Breast epithelium (tissue), 3 donors: ENCODE measurements at regions not wholly inside any gene's neighbourhood (a gene's known extent, or its start where the extent isn't known, plus 50 kb on each side); places are given as distances from the start of the nearest gene placed in this dataset.

Experiments used
- POLR2A ChIP-seq: fragments of 450-650 bp; IDR thresholded peaks from one replicate; pipeline ENCODE4 v1.6.1; 2016; ENCODE audit warnings: antibody characterized with exemption, mild to moderate bottlenecking, moderate library complexity
- TF ChIP-seq, protein P1 (sequence below), 3 donors: fragments of 450-650 bp; IDR thresholded peaks; one replicate each; pipeline ENCODE4 v1.5.1; 2016 to 2017; ENCODE audit warnings: antibody characterized with exemption in 3 of 3, mild to moderate bottlenecking in 3 of 3, moderate library complexity in 3 of 3

DNA sequence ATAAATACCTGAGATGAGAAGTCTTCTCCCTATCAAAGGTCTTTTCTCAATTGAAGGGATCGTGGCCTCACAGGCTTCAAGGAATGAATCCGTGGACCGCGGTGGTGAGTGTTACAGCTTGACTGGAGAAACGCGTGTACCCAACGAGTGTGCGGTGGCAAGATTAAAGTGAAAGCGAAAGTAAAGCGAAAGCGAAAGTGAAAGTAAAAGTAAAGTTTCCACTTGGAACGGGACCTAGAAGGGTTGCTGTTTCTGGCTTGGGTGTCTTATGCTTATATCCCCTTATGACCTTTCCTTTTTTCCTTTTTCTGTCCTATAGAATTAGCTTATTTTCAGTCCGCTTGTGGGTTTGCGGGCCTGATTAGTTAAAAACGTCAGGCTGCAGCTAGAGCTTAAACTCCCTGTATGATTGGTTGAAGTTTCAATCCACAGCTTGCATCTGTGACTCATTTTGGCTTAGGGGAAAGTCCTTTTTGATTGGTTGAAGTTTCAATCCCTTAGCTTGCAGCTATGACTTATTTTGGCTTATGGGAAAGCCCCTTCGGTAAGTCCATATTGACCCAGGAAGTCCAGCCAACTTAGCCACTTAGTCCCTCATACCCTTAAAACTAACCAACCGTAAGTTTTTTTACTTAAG, 924.3 kb upstream of the CDH10 start:
- TF ChIP-seq, protein P1, sequence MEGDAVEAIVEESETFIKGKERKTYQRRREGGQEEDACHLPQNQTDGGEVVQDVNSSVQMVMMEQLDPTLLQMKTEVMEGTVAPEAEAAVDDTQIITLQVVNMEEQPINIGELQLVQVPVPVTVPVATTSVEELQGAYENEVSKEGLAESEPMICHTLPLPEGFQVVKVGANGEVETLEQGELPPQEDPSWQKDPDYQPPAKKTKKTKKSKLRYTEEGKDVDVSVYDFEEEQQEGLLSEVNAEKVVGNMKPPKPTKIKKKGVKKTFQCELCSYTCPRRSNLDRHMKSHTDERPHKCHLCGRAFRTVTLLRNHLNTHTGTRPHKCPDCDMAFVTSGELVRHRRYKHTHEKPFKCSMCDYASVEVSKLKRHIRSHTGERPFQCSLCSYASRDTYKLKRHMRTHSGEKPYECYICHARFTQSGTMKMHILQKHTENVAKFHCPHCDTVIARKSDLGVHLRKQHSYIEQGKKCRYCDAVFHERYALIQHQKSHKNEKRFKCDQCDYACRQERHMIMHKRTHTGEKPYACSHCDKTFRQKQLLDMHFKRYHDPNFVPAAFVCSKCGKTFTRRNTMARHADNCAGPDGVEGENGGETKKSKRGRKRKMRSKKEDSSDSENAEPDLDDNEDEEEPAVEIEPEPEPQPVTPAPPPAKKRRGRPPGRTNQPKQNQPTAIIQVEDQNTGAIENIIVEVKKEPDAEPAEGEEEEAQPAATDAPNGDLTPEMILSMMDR (IDR thresholded peaks at IDR 0.05), result no peak
- TF ChIP-seq POLR2A, result no peak
